Renal cortex interstitium (tissue), 11 donors: ENCODE measurements at regions not wholly inside any gene's neighbourhood (a gene's known extent, or its start where the extent isn't known, plus 50 kb on each side); places are given as distances from the start of the nearest gene placed in this dataset.

Experiments
- DNase-seq, 11 donors: peaks; one replicate each; pipeline ENCODE4 v3.0.0-alpha.2; 2013; ENCODE audit warnings: low read depth in 9 of 11, low spot score in 4 of 11; ENCODE audit errors: extremely low read depth in 1 of 11

GRCh38 chr2:35000453-35000852 lies 1355.1 kb upstream of the CRIM1 start:
- DNase-seq = no peak

- DNase-seq = no peak
Measured at GRCh38 chr2:34998741-34999140, 1356.8 kb upstream of the CRIM1 start.

GRCh38 chr2:34997779-34998178 lies 1357.8 kb upstream of the CRIM1 start:
- DNase-seq = no peak

- no peak for DNase-seq
Measured at GRCh38 chr2:34995196-34995595, 1360.4 kb upstream of the CRIM1 start.

GRCh38 chr2:34991508-34992274 lies 1363.9 kb upstream of the CRIM1 start:
- DNase-seq = no peak

- DNase-seq = no peak
Measured at GRCh38 chr2:34985474-34985873, 1370.1 kb upstream of the CRIM1 start.

- no peak for DNase-seq
Measured at GRCh38 chr2:34980689-34981088, 1374.9 kb upstream of the CRIM1 start.

- DNase-seq = peak in 5 of 11 donors; percentile 4 to 13 (median 5)
Measured at GRCh38 chr2:34979148-34979547, 1376.4 kb upstream of the CRIM1 start.

GRCh38 chr2:34961822-34962221 lies 1362.7 kb upstream of the FAM98A start:
- DNase-seq = no peak

- no peak for DNase-seq
Measured at GRCh38 chr2:34954758-34955157, 1355.7 kb upstream of the FAM98A start.

GRCh38 chr2:34950797-34951196 lies 1351.7 kb upstream of the FAM98A start:
- DNase-seq = no peak

- DNase-seq = no peak
Measured at GRCh38 chr2:34949316-34949715, 1350.2 kb upstream of the FAM98A start.

GRCh38 chr2:34936089-34936488 lies 1337.0 kb upstream of the FAM98A start:
- no peak for DNase-seq

GRCh38 chr2:34912084-34912483 lies 1313.0 kb upstream of the FAM98A start:
- no peak for DNase-seq

GRCh38 chr2:34909992-34910705 lies 1311.0 kb upstream of the FAM98A start:
- peak in 3 of 11 donors; percentile 15 to 27 (median 20) for DNase-seq

- no peak for DNase-seq
Measured at GRCh38 chr2:34907812-34908211, 1308.7 kb upstream of the FAM98A start.

GRCh38 chr2:34901739-34902138 lies 1302.6 kb upstream of the FAM98A start:
- DNase-seq = no peak

GRCh38 chr2:34899079-34899478 lies 1300.0 kb upstream of the FAM98A start:
- DNase-seq = no peak

- DNase-seq = no peak
Measured at GRCh38 chr2:34892766-34893165, 1293.7 kb upstream of the FAM98A start.

GRCh38 chr2:34892256-34892655 lies 1293.2 kb upstream of the FAM98A start:
- DNase-seq = no peak
